Muscle layer of duodenum (tissue), 2 donors: ENCODE measurements at regions not wholly inside any gene's neighbourhood (a gene's known extent, or its start where the extent isn't known, plus 50 kb on each side); places are given as distances from the start of the nearest gene placed in this dataset.
"Not testable (repeated sequence)": the region's sequence is repeated elsewhere in the genome, so short reads cannot be mapped to it uniquely, and the experiment has no call there.

ENCODE experiments used
- H3K27ac ChIP-seq: one replicate; pipeline ENCODE4 v1.7.0; 2013; ENCODE audit warnings: mild to moderate bottlenecking, low read length
- H3K27me3 ChIP-seq: one replicate; pipeline ENCODE4 v1.7.0; 2013; ENCODE audit warnings: low read depth, mild to moderate bottlenecking, control low read depth, low read length
- H3K36me3 ChIP-seq, 2 donors: one replicate each; pipeline ENCODE4 v1.7.0; 2013; ENCODE audit warnings: low read length in 2 of 2, control low read depth in 1 of 2, mild to moderate bottlenecking in 1 of 2; ENCODE audit not compliant: insufficient read depth in 2 of 2, control insufficient read depth in 1 of 2
- H3K4me1 ChIP-seq, 2 donors: one replicate each; pipeline ENCODE4 v1.7.0; 2013; ENCODE audit warnings: low read length in 2 of 2, mild to moderate bottlenecking in 2 of 2, control low read depth in 1 of 2, moderate library complexity in 1 of 2; ENCODE audit not compliant: insufficient read depth in 2 of 2, control insufficient read depth in 1 of 2
- H3K4me3 ChIP-seq, 2 donors: one replicate each; pipeline ENCODE4 v1.7.0; 2013; ENCODE audit warnings: low read length in 2 of 2, low read depth in 1 of 2, mild to moderate bottlenecking in 1 of 2
- H3K9me3 ChIP-seq, 2 donors: one replicate each; pipeline ENCODE4 v1.7.0; 2013; ENCODE audit warnings: low read length in 2 of 2, control low read depth in 1 of 2, mild to moderate bottlenecking in 1 of 2; ENCODE audit not compliant: control insufficient read depth in 1 of 2
- donor health status: healthy.

- H3K9me3 ChIP-seq: no peaks in the 10 kb centered on the region
- no peaks in the 10 kb centered on the region for H3K4me1 ChIP-seq
- H3K27me3 ChIP-seq: no peaks in the 10 kb centered on the region
- H3K27ac ChIP-seq: no peak overlapping the region
- H3K36me3 ChIP-seq: no peaks in the 10 kb centered on the region
- no peak overlapping the region for H3K4me3 ChIP-seq
Measured at GRCh38 chr6:6943421-6943820, 164.3 kb upstream of the RREB1 start.

- no peaks in the 10 kb centered on the region for H3K27me3 ChIP-seq
- H3K4me1 ChIP-seq: no peaks in the 10 kb centered on the region
- peaks cover 0 to 7% of the 10 kb centered on the region in 2 donors for H3K9me3 ChIP-seq
- no peak overlapping the region for H3K4me3 ChIP-seq
- H3K36me3 ChIP-seq: no peaks in the 10 kb centered on the region
- H3K27ac ChIP-seq: no peak overlapping the region
Measured at GRCh38 chr6:6946206-6947155, 161.3 kb upstream of the RREB1 start.

GRCh38 chr6:6950373-6951145 is 157.2 kb upstream of the RREB1 start:
- no peaks in the 10 kb centered on the region for H3K27me3 ChIP-seq

GRCh38 chr6:6951355-6951754 is 156.4 kb upstream of the RREB1 start:
- Histone ChIP-seq H3K27me3 (no peaks in the 10 kb centered on the region), H3K27ac (no peak overlapping the region), H3K4me1 (no peaks in the 10 kb centered on the region), H3K4me3 (no peak overlapping the region), H3K9me3 (peaks cover 0 to 7% of the 10 kb centered on the region in 2 donors), H3K36me3 (no peaks in the 10 kb centered on the region)

More at GRCh38 chr6:6950373-6951145, 157.2 kb upstream of the RREB1 start:
- Histone ChIP-seq H3K9me3 (peaks cover 0 to 7% of the 10 kb centered on the region in 2 donors), H3K27ac (no peak overlapping the region), H3K36me3 (no peaks in the 10 kb centered on the region), H3K4me1 (no peaks in the 10 kb centered on the region), H3K4me3 (no peak overlapping the region)

GRCh38 chr6:6952484-6952883 is 155.3 kb upstream of the RREB1 start:
- H3K9me3 ChIP-seq: peaks cover 0 to 7% of the 10 kb centered on the region in 2 donors
- no peak overlapping the region for H3K27ac ChIP-seq
- no peaks in the 10 kb centered on the region for H3K36me3 ChIP-seq
- no peaks in the 10 kb centered on the region for H3K4me1 ChIP-seq
- no peaks in the 10 kb centered on the region for H3K27me3 ChIP-seq
- no peak overlapping the region for H3K4me3 ChIP-seq

GRCh38 chr6:6952927-6953326 is 154.8 kb upstream of the RREB1 start:
- H3K27me3 ChIP-seq, H3K27ac ChIP-seq, H3K4me3 ChIP-seq, H3K36me3 ChIP-seq, H3K9me3 ChIP-seq, H3K4me1 ChIP-seq: not testable (repeated sequence)

GRCh38 chr6:6960571-6961251 is 147.1 kb upstream of the RREB1 start:
- Histone ChIP-seq H3K27ac (no peak overlapping the region), H3K4me1 (no peaks in the 10 kb centered on the region), H3K9me3 (no peaks in the 10 kb centered on the region), H3K27me3 (no peaks in the 10 kb centered on the region), H3K36me3 (no peaks in the 10 kb centered on the region), H3K4me3 (no peak overlapping the region)

GRCh38 chr6:6962086-6962485 is 145.7 kb upstream of the RREB1 start:
- H3K36me3 ChIP-seq: no peaks in the 10 kb centered on the region
- no peak overlapping the region for H3K4me3 ChIP-seq
- H3K27ac ChIP-seq: no peak overlapping the region
- H3K9me3 ChIP-seq: no peaks in the 10 kb centered on the region
- no peaks in the 10 kb centered on the region for H3K27me3 ChIP-seq
- no peaks in the 10 kb centered on the region for H3K4me1 ChIP-seq

GRCh38 chr6:6962699-6963098 is 145.1 kb upstream of the RREB1 start:
- Histone ChIP-seq H3K4me3 (no peak overlapping the region), H3K27ac (no peak overlapping the region), H3K4me1 (no peaks in the 10 kb centered on the region), H3K27me3 (no peaks in the 10 kb centered on the region), H3K9me3 (no peaks in the 10 kb centered on the region), H3K36me3 (no peaks in the 10 kb centered on the region)

- H3K36me3 ChIP-seq, H3K27me3 ChIP-seq, H3K4me3 ChIP-seq, H3K27ac ChIP-seq, H3K4me1 ChIP-seq, H3K9me3 ChIP-seq: not testable (repeated sequence)
Measured at GRCh38 chr6:6963390-6963789, 144.4 kb upstream of the RREB1 start.

- Histone ChIP-seq H3K9me3 (no peaks in the 10 kb centered on the region), H3K4me1 (no peaks in the 10 kb centered on the region), H3K36me3 (no peaks in the 10 kb centered on the region), H3K27me3 (no peaks in the 10 kb centered on the region), H3K27ac (no peak overlapping the region), H3K4me3 (no peak overlapping the region)
Measured at GRCh38 chr6:6964675-6965074, 143.1 kb upstream of the RREB1 start.
